Esophagus mucosa (tissue), 1 donor: ENCODE measurements at regions not wholly inside any gene's neighbourhood (a gene's known extent, or its start where the extent isn't known, plus 50 kb on each side); places are given as distances from the start of the nearest gene placed in this dataset.

Experiments
- ATAC-seq: fragments of 200-7000 bp; cut with Tn5 transposase; one replicate; pipeline ENCODE4 v1.9.1; 2020
- donor health status: DM: yes; HTN: yes; CAD: no.

DNA sequence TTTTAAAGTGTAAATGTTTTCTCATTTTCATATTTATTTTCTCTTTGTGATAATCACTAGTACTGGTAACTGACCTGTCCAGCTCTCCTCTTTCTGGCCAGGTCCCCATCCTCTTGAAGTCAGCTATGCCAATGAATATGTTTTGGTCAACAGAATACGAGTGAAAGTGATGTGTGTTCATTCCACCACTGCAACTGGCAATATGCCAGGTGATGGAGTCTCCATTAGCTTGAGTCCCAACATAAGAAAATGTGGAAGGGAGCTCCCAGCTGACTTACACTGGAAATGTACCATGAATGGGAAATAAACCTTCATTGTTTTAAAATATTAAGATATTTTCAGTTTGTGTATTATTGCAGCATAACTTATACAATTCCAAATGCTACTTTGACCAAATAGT is 75.8 kb downstream of the CCDC34 start:
- no peak for ATAC-seq

DNA sequence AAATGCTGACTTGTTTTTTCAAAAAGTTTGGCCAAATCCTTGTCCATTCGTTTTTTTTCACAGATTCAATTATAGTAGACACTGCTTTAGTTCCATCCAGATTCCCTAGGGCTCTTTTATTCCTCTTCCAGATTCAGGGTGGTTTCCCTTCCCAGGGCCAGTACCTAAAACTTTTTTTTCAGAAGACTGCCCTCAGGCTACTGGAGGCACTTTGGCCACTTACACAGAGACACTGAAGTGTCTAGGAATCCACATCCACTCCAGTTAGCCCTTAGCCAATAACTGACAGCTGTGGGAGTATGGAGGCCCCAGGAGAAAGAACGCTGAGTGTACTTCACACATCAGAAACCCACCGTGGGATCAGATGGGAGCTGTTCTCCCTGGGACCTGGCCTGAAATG is 77.3 kb downstream of the CCDC34 start:
- ATAC-seq, result no peak

DNA sequence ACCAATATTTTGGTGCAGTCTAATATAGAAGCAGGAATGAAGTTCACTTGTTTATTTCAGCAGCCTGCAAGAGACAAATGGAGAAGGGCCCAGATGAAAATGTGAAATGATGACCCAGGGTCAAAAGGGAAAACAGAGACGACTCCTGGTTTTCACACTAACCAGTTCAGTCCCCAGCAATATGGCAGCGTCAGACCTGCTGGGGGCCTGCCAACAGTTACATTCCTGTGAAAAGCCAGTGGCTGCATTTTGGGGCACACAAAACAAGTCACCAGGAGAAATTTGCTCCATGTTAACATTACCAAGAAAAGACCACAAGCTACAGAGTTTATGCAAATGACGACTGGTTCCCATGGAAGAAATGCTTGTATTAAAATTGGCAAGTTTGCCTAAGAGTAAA is 80.2 kb downstream of the CCDC34 start:
- ATAC-seq, result no peak

DNA sequence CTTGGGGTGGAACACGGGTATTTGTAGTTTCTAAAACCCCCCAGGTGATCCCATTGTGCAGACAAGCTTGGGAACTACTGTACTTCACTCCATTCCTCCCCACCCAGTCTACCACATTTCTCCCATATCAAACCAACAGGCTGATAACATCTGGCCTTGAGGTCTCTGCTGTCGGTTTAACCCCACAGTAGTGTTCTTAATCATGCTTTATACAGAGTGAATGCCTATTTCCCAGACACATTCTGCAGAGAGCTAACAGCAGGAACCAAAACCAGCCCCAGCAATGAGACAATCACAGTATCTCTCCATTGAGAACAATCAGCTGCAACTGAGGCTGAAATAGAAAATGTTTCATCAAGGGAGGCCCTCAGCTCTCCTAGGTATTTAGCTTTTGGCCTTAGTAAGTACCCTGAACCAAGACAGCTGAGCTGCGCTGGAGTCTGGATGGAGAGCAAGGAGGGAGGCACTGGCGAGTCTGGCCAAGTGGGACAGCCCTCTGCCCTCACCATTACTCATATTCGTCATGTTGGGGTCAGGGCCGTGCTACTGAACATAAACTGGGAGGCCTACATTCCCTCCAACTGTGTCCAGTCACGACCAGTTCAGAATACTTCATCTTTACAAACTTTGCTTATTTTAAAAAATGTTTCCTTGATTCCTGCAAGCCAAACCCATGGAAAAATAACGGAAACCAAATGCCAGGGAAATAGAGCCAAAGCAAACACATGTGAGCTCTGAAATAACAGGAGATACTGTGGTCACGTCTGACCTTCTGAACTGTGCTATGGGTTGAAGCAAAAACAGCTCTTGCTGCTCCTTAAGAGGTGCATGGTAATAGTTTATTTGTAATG is 81.0 kb downstream of the CCDC34 start:
- peak; percentile 18 for ATAC-seq

DNA sequence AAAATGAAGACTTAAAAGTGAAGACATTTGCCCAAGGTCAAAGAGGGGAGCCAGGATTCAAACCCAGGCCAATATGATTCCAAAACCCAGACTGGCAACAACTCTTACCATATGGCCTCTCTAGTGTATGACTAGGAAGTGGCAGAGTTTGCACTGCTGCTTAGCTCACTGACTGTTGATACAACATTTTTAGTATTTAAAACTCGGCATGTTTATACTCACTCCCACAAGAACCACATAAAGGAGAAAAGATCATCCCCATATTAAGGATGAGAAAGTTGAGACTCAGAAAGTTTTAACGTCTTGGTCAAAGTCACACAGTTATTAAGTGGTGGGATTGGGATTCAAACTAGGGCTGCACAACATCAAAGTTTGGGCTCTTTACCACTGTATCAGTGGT is 81.7 kb downstream of the CCDC34 start:
- no peak for ATAC-seq

DNA sequence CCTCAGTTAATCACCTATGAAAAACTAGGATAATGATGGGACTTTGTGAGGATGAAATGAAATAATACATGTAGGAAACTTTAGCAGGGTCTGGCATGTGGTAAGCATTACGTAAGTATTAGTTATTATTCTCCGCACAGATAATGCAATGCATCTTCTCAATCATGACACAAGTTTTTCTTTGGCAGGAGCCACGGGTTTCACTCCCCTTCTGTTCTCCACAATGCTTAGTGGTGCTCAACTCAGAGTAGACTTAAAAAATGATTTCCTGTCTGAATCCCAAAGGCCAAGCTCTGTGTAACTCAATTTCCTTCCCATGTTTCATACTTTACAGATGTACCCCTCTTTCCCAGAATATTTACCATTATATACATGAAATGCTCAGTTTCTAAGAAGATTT is 82.9 kb downstream of the CCDC34 start:
- no peak for ATAC-seq

DNA sequence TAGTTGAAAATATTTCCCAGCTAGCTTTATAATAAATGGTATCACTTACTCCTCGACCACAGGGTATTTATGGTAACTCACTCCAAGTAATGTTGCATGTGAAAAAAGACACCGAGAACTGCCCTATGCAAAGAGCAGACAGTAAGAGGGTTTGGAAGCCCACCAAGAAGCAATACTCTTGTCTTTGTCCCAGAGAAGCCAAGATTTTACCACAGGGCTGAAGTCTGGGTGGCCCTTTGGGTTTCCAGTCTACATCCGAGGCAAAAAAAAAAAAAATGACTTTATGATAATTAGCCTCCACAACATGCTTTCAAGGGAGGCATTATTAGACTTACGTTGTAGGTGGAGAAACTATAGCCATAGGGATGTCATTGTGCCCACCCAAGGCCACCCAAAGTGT is 83.6 kb downstream of the CCDC34 start:
- no peak for ATAC-seq

DNA sequence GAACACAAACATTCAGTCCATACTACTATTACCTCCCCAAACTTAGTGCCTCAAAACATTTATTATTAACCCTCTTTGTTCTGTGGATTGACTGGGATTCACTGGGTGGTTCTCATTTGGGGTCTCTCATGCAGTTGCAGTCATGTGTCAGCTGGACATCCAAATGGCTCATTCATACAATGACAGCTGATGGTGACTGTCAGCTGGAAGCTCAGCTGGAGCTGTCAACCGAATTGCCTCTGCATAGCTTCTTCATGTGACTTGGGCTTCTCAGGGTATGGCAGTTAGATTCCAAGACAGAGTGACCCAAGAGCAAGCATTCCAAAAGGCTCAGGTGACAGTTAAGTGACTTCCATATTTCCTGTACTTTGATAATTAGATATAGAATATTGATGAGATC is 85.2 kb downstream of the CCDC34 start:
- no peak for ATAC-seq

DNA sequence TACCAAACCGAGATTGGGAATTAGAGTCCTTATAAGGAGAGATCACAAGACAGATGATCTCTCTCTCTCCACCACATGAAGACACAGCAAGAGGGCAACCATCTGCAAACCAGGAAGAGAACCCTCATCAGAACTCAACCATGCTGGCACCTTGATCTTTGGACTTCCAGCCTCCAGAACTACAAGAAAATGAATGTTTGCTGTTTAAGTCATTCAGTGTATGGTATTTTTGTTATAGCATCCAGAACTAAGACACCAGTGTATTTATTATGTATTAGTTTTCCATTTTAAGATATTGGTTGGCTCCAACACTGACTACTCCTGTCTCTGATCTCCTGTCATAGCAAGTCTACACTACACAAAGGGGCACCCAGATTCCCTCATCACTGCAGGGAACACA is 86.9 kb downstream of the CCDC34 start:
- no peak for ATAC-seq

DNA sequence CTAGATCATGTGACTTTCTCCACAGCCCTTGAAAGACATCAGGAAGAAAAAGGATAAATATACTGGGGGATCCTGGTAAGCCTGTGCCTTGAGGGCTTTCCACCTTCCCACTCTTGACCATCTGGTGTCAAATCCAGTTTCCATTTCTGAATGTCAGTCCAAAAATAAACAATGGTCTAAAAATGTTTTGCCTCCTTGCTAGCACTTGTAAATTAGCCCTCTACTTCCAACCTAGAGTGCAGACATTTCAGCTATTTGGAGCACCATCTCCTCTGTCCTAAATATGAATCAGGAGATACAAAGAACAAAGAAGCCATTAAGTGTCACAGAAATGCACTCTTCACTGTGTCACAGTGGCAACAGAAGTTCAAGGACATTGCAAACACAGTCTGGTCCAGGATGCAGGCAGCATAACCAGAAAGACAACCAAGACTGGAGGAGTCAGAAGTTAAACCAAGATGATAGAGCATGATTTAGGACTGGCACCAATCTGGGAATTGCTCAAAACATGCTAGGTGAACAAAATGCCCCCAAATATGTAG is 88.1 kb downstream of the CCDC34 start:
- ATAC-seq, result no peak

DNA sequence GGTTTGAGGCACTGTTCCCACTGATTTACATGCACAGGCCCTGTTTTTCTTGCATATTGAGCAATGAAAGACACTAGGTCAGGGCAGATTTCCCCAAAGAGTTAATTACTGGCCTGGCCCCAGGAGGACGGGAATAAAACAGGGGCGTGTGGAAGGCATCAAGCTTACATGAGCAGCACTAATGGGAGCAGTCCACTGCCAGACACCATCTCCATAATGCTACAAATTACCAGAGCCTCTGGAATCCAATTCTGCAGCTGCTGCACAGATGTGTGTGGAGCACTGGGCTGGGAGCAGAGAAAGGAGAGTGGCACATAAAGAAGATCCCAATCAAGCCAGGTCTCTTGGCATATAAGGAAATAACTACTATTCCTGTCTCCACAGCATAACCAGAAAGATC is 96.9 kb downstream of the CCDC34 start:
- ATAC-seq, result no peak

DNA sequence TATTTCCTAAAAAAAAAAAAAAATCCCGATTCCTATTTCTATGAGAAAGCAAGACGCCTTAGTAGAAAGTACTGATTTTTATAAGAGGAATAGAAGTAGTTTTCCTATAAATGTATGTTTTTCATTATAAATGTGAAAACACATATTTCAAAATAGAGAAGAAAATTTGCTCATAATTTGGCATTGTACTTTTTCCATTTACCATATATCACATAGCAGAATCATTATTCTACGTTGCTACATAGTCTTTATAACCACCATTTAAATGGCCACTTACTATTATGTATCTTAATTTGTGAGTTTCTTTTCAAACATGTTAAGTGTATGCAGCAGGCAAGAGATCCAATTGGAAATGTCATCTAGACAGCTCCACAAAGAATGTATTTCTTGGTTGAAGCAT is 99.0 kb downstream of the CCDC34 start:
- no peak for ATAC-seq

DNA sequence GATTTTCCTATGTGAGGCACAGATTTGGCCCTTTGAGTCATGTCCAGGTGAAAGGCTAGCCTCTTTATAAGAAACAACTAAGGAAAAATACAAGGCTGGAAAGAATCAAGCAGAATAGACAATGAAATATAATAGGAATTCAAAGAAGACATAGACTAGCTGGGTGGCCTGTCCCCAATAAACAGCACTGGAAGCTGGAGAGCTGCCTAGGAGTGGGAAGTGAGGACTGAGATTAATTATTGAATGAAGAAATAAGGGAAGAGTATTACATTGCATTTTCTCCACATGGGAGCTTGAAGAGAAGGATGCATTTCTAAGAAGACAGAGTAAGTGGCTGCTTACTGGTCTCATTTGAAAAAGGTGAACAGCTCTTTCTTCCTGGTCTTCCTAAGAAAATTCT is 100.0 kb downstream of the CCDC34 start:
- ATAC-seq, result no peak

DNA sequence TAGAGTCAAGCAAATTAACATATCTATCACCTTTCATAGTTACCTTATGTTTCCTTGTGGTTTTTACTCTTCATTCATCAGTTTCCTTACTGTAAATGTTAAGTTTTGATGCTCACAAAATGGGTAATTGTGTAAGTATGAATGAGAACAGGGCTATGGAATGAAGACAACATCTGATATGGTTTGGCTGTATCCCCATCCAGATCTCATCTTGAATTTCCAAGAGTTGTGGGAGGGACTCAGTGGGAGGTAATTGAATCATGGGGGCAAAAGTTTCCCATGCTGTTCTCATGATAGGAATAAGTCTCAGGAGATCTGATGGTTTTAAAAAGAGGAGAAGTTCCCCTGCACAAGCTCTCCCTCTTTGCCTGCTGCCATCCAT is 107.6 kb downstream of the CCDC34 start:
- ATAC-seq, result no peak

DNA sequence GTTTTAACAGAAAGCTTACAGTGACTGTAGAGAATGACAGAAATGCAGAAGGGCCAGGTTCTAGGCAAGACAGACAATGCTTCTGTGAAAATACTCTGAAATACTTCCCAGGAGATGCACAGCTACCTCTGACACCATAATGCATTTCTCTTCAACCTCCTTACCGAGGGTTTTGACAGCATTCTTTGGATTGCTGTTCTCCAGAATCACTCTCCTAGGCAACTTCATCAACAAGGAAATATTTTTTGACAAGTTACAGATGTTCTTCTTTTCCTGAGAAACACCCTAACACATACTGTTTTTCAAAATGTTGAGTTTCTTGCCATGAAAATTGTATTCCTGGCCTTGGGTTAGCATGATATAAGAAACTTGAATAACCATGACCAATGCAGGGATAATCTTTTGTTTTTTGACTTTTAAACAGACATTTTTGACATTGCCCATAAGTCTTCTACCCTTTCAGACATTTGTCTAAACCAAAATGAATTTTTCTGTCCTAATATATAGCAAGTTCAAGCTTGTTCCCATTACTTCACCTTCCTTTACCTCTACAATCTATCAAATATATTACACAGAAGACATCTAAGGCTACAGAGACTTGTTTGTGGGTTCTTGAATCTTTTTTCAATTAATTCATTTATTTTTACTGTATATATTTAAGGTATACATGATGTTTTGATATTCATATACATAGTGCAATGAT is 108.1 kb downstream of the CCDC34 start:
- ATAC-seq, result no peak

DNA sequence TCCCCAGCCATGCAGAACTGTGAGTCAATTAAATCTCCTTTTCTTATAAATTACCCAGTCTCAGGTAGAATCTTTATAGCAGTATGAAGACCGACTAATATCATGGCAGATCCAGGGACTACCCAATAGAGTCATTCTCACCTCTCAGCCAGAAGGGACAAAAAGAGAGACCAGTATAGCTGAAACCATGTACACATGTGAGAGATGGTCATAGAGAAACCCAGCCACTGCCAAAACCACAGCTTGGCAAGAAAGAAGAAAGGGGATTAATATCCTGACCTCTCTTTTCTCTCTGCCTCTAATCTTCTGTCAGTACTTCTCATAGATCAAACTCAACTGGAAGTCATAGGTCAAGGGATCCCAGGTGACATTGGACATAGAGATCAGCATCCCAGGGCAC is 109.8 kb downstream of the CCDC34 start:
- ATAC-seq, result no peak

DNA sequence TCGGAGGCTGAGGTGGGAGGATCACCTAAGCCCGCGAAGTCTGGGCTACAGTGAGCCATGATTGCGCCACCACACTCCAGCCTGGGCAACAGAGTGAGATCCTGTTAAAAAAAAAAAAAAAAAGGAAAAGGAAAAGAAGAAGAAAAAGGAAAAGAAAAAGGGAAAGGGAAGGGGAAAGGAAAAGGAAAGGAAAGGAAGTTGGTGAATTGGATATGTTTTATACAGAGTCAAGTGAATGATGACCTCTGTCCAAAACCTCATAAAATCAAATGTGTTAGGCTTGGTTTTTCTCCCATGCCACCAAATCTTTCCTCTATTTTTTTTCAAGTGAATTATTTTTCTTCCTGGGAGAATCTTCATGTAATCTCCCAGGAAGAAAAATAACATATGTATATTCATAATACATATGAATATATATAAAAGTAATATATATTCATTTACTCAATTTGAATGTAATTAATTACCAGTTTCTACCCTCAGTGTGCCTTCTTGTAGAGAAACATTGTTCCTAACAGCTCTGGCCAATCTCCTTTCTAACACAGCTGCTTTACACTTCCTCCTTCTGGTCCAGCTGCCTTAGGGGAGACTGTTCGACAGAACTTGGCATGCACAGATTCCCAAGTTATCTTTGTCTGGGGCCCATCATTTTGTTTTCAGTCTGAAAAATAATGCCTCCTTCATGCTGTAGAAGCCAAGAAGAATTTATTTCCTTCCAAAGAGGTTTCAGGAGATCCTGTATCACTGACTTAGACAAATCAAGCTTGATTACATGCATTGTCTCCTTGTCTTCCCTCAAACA is 111.9 kb downstream of the CCDC34 start:
- ATAC-seq, result no peak

DNA sequence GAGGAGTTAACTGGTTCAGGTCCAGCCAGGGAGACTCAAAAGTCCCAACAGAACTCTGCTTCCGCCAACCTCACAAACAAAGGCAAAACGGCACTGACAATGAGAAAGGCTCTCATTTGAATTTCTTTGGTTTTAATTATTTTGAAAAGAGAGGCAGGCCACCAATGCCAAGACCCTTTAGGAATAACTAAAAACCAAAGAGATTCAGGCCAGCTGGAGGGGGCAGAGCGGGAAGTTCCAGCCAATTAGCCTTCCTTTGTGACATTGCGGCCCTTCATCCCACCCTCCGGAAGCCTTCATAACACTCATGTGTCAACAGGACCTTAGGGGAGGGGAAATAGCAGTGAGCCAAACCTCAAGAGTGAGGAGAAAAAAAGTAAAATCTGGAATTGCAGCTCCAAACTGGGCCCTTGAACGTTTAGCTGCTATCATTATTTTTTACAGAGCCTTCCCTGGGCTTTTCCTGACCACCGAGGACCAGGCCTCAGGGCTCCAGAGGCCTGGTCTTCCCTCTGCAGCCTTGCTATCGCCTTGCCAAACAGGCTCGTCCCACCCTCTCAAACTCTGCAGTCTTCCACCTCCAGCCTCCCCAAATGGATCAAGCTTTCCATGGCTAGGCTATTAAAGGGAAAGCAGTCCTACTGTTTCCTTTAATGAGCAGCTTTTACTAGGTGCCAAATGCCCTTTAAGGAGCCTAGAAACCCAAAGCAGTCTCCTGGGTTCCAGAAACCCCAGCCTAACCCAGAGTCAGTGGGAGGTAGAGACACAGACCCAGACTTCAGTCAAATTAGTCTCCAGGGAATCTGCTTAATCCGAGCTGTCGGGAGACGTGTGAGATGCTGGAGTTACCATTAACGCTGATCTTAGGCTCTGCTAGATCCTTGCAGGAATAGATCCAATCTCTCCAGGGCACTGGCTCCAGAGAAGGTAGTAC is 114.2 kb downstream of the CCDC34 start:
- no peak for ATAC-seq

DNA sequence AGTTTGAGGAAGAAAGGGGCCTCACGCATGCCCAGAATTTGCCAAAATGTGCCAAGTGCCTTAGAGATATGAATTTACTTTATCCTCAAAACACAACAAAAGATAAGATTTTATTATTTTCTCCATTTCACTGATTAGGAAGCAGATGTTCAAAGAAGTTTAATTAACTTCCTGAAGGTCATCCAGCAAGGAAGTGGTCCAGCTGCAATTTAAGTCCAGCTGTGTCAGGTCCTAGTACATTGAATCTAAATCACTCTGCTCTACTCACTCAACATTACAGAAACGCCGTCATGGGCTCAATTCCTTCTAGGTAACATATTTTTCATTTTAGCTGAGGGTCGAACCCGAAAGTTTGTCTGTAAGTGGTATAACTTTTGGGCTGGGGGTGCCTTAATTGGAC is 115.4 kb downstream of the CCDC34 start:
- no peak for ATAC-seq

DNA sequence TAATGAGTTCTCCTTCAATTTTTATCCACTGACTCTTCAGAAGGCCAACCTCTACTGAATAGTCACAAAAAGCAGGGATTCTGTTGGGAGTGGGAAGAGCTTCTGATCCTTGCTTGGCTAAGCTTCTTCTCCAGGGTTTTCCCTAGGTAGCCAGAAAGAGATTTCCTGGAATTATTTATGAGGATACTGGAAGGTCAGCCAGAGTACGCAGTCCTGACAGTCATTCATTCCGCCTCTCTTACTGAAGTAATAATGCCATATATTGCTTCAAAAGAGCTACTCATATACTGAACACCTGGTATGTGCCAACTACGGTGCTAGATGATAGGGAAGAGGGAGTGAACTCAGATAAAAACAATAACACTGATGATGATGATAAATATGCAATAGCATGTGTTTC is 116.1 kb downstream of the CCDC34 start:
- ATAC-seq, result no peak

DNA sequence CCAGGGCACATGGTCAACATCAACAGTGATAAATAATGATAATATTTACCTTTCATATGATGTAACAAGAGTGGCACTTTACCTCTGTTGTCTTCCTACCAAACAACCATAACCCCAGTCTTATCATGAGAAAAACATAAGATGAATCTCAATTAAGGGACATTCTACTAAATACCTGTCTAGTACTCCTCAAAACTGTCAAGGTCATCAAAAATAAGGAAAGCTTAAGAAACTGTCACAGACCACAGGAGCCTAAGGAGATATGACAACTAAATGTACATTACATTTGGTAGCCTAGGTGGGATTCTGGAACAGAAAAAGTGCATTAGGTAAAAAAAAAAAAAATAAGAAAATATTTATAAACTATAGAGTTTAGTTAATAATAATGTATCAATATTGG is 118.1 kb downstream of the CCDC34 start:
- ATAC-seq, result no peak

DNA sequence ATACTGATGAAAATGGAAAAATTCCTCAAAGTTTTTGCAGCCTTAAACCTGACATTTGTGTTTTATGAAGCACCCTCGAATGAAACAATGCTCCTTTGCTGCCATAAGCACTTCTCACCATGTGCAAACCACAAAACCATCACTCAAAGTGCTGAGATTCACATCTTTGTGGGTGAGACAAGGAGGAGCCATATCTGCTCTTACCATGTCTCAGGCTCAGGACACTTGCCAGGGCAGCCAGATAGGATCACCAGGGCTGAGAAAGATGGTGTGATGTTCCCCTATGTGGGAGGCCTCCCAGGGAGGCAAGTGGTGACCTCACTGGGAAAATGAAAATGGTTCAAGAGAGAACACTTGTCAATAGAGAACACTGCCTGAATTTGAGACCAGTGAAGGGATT is 120.4 kb downstream of the CCDC34 start:
- ATAC-seq, result no peak
